PC-3 (cell line): ENCODE measurements at regions not wholly inside any gene's neighbourhood (a gene's known extent, or its start where the extent isn't known, plus 50 kb on each side); places are given as distances from the start of the nearest gene placed in this dataset.
A peak's percentile ranks its signal among the peaks of the same experiment; 100 is the strongest.

Experiments
- ATAC-seq: fragments of 200-7000 bp; cut with Tn5 transposase; 2 replicates; pipeline ENCODE4 v1.9.1; 2020; ENCODE audit warnings: mild to moderate bottlenecking, moderate library complexity
- BruUV-seq: library from RNA; stranded (reverse); fragments of 400-500 nt; replicated peaks from 2 replicates; lab custom pipeline; 2021; lab: Mats Ljungman, UMichigan
- CTCF ChIA-PET: fragments of 300-600 bp; sonication (Branson Sonifier 250); formaldehyde crosslinking; loops from one replicate; lab custom pipeline; 2022; ENCODE audit warnings: antibody characterized with exemption; lab: Charles Lee
- POLR2A ChIA-PET: fragments of 300-600 bp; sonication (Branson Sonifier 250); formaldehyde crosslinking; loops from one replicate; lab custom pipeline; 2022; ENCODE audit warnings: antibody characterized with exemption; ENCODE audit not compliant: unreplicated experiment; lab: Charles Lee
- DNase-seq: peaks from one replicate; pipeline ENCODE4 v3.0.0-alpha.2; 2015
- H2AFZ ChIP-seq: fragments of 300-600 bp; sonication (generic); 2 replicates; pipeline ENCODE4 v1.6.0; 2016; ENCODE audit warnings: antibody characterized with exemption, low read length
- H3F3A ChIP-seq: fragments of 300-600 bp; sonication (generic); one replicate; pipeline ENCODE4 v1.6.0; 2017; ENCODE audit warnings: antibody characterized with exemption, low read length, control low read depth, mild to moderate bottlenecking; ENCODE audit not compliant: unreplicated experiment
- H3K27ac ChIP-seq: fragments of 300-600 bp; sonication (generic); 2 replicates; pipeline ENCODE4 v1.5.1; 2016; ENCODE audit warnings: mild to moderate bottlenecking, low read length
- H3K27me3 ChIP-seq: fragments of 300-600 bp; sonication (generic); 2 replicates; pipeline ENCODE4 v1.6.1; 2016; ENCODE audit warnings: low read length, mixed read lengths
- H3K36me3 ChIP-seq: fragments of 300-600 bp; sonication (generic); 2 replicates; pipeline ENCODE4 v1.6.1; 2016; ENCODE audit warnings: low read depth, mixed run types, low read length, mixed read lengths
- H3K4me1 ChIP-seq: fragments of 300-600 bp; sonication (generic); 2 replicates; pipeline ENCODE4 v1.5.1; 2016; ENCODE audit warnings: low read length; ENCODE audit not compliant: insufficient read depth
- H3K4me2 ChIP-seq: fragments of 300-600 bp; sonication (generic); 2 replicates; pipeline ENCODE4 v1.6.0; 2016; ENCODE audit warnings: low read length
- H3K4me3 ChIP-seq: fragments of 300-600 bp; sonication (generic); 2 replicates; pipeline ENCODE4 v1.5.1; 2016; ENCODE audit warnings: mild to moderate bottlenecking, low read length, mixed read lengths
- H3K79me2 ChIP-seq: fragments of 300-600 bp; sonication (generic); 2 replicates; pipeline ENCODE4 v1.6.1; 2017; ENCODE audit warnings: low read length, mixed read lengths
- H3K9ac ChIP-seq: fragments of 300-600 bp; sonication (generic); 2 replicates; pipeline ENCODE4 v1.6.0; 2016; ENCODE audit warnings: mild to moderate bottlenecking, low read length
- H3K9me2 ChIP-seq: fragments of 300-600 bp; sonication (generic); replicated peaks from 2 replicates; pipeline ENCODE4 v1.6.1; 2016; ENCODE audit warnings: mixed run types, low read length, mixed read lengths
- H3K9me3 ChIP-seq: fragments of 300-600 bp; sonication (generic); 2 replicates; pipeline ENCODE4 v1.6.1; 2016; ENCODE audit warnings: low read length, mixed read lengths
- H4K20me1 ChIP-seq: fragments of 300-600 bp; sonication (generic); 2 replicates; pipeline ENCODE4 v1.6.1; 2016; ENCODE audit warnings: low read length, mixed read lengths
- EZH2 ChIP-seq: fragments of 300-600 bp; sonication (generic); IDR thresholded peaks from one replicate; pipeline ENCODE4 v1.6.1; 2017; ENCODE audit warnings: antibody characterized with exemption, mild to moderate bottlenecking, low read length; ENCODE audit not compliant: unreplicated experiment
- EZH2phosphoT487 ChIP-seq: fragments of 300-600 bp; sonication (generic); IDR thresholded peaks from 2 replicates; pipeline ENCODE4 v1.6.1; 2018; ENCODE audit warnings: mild to moderate bottlenecking, antibody characterized with exemption, low read length, borderline replicate concordance
- intact Hi-C: fragments of 100-400 bp; cut with micrococcal nuclease; formaldehyde crosslinking; loops from 2 replicates; pipeline ENCODE4 v1.9.0; 2023
- TF ChIP-seq, protein P1 (sequence below): fragments of 300-600 bp; sonication (generic); conservative IDR thresholded peaks from 2 replicates; pipeline ENCODE4 v1.5.1; 2017; ENCODE audit warnings: antibody characterized with exemption, low read depth, mild to moderate bottlenecking, low read length

DNA sequence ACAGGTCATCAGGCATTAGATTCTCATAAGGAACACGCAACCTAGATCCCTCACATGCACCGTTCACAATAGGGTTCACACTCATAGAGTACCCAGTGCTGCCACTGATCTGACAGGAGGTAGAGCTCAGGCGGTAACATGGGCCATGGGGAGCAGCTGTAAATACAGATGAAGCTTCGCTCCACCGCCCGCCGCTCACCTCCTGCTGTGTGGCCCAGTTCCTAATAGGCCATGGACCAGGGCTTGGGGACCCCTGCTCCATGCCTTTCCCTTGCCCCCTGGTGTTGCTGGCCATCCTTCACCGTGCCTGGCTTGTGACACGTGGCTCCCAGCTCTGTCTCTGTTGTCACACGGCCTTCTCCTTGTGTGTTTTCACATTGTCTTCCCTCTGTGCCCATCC, 171.1 kb upstream of the JARID2 start:
- H3K9me3 ChIP-seq, result no peaks in the 10 kb centered on the region
- peaks cover 17% of the 10 kb centered on the region for H3K4me1 ChIP-seq
- H3K9ac ChIP-seq, result no peak overlapping the region
- no peak overlapping the region for H3K27ac ChIP-seq
- no peak overlapping the region for H2AFZ ChIP-seq
- no peaks in the 10 kb centered on the region for H3F3A ChIP-seq
- H3K79me2 ChIP-seq, result no peaks in the 10 kb centered on the region
- no peaks in the 10 kb centered on the region for H4K20me1 ChIP-seq
- TF ChIP-seq EZH2, result no peak
- TF ChIP-seq EZH2phosphoT487, result no peak
- TF ChIP-seq, protein P1, sequence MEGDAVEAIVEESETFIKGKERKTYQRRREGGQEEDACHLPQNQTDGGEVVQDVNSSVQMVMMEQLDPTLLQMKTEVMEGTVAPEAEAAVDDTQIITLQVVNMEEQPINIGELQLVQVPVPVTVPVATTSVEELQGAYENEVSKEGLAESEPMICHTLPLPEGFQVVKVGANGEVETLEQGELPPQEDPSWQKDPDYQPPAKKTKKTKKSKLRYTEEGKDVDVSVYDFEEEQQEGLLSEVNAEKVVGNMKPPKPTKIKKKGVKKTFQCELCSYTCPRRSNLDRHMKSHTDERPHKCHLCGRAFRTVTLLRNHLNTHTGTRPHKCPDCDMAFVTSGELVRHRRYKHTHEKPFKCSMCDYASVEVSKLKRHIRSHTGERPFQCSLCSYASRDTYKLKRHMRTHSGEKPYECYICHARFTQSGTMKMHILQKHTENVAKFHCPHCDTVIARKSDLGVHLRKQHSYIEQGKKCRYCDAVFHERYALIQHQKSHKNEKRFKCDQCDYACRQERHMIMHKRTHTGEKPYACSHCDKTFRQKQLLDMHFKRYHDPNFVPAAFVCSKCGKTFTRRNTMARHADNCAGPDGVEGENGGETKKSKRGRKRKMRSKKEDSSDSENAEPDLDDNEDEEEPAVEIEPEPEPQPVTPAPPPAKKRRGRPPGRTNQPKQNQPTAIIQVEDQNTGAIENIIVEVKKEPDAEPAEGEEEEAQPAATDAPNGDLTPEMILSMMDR, result no peak
- ATAC-seq, result no peak
- no peak for DNase-seq
- H3K27me3 ChIP-seq, result no peaks in the 10 kb centered on the region
- H3K4me3 ChIP-seq, result no peak overlapping the region
- ChIA-PET CTCF (no interaction called here), POLR2A (no interaction called here)
- intact Hi-C loops, result no loop called here
- no peak overlapping the region for H3K4me2 ChIP-seq
- H3K36me3 ChIP-seq, result no peaks in the 10 kb centered on the region
- H3K9me2 ChIP-seq, result no peaks in the 10 kb centered on the region
- BruUV-seq, result no TSS peak

DNA sequence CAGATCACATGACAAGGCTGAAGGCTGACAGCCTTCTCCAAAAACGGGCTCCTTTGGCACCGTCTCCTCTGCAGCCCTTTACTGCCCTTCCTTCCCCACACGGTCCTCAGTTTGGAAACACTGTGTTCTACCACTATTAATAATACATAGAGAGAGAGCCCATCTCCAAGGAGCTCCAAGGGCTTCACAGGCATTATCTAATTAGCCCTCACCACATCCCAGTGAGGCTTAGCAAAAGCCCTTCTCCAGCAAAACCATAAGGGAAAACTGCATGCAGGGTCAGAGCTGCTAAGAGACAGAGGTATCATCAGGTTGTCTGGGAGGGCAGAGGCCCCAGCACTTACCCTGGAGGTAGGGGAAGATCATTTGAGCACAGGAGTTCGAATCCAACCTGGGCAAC, 169.3 kb upstream of the JARID2 start:
- BruUV-seq, result no TSS peak
- Histone ChIP-seq H4K20me1 (no peaks in the 10 kb centered on the region), H3K9me3 (no peaks in the 10 kb centered on the region), H3K9ac (no peak overlapping the region), H3K4me3 (no peak overlapping the region), H2AFZ (no peak overlapping the region), H3K9me2 (no peaks in the 10 kb centered on the region), H3K79me2 (no peaks in the 10 kb centered on the region), H3K27ac (no peak overlapping the region), H3K36me3 (no peaks in the 10 kb centered on the region), H3F3A (no peaks in the 10 kb centered on the region), H3K27me3 (no peaks in the 10 kb centered on the region), H3K4me1 (peaks cover 17% of the 10 kb centered on the region), H3K4me2 (no peak overlapping the region)
- ChIA-PET POLR2A (no interaction called here), CTCF (no interaction called here)
- no peak for ATAC-seq
- TF ChIP-seq, protein P1, result no peak
- TF ChIP-seq EZH2, result no peak
- no peak for TF ChIP-seq EZH2phosphoT487
- DNase-seq, result no peak
- intact Hi-C loops, result no loop called here

DNA sequence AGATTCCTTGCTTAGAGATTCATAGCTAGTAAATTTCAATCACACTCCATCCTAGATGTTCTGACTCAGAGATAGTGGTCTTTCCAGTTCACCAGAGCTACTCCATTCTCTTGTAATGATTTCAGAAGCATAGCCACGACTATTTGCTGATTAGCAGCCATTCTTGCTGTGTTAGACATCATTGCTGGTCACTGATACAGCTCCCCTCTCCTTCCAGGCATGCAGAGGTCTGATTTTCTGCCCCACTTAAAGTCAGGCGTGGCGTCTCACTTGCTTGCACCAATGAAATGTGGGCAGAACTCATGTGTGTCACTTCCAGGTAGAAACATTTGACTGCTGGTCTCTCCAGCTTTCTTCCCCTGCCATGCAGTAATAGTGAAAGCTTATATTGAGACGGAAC, 168.9 kb upstream of the JARID2 start:
- intact Hi-C loops, result no loop called here
- no peaks in the 10 kb centered on the region for H3K36me3 ChIP-seq
- no peak overlapping the region for H2AFZ ChIP-seq
- H3K79me2 ChIP-seq, result no peaks in the 10 kb centered on the region
- no peaks in the 10 kb centered on the region for H3K9me2 ChIP-seq
- ATAC-seq (no peak), DNase-seq (peak; percentile 47)
- no peak for TF ChIP-seq EZH2
- TF ChIP-seq EZH2phosphoT487, result no peak
- TF ChIP-seq, protein P1, result no peak
- no peaks in the 10 kb centered on the region for H3K9me3 ChIP-seq
- no peak overlapping the region for H3K9ac ChIP-seq
- no peak overlapping the region for H3K27ac ChIP-seq
- no peak overlapping the region for H3K4me2 ChIP-seq
- no peak overlapping the region for H3K4me3 ChIP-seq
- no peaks in the 10 kb centered on the region for H3F3A ChIP-seq
- ChIA-PET CTCF (no interaction called here), POLR2A (no interaction called here)
- peaks cover 17% of the 10 kb centered on the region for H3K4me1 ChIP-seq
- H4K20me1 ChIP-seq, result no peaks in the 10 kb centered on the region
- BruUV-seq, result no TSS peak
- H3K27me3 ChIP-seq, result no peaks in the 10 kb centered on the region
